Smooth muscle cell (in vitro differentiated cells): ENCODE measurements at regions not wholly inside any gene's neighbourhood (a gene's known extent, or its start where the extent isn't known, plus 50 kb on each side); places are given as distances from the start of the nearest gene placed in this dataset.

ENCODE experiments used
- DNase-seq: peaks from one replicate; lab custom pipeline; 2025; ENCODE audit not compliant: unreplicated experiment; lab: John Stamatoyannopoulos, UW
- H2AFZ ChIP-seq: fragments of 200-600 bp; sonication (generic); 2 replicates; pipeline ENCODE4 v1.6.0; 2016; ENCODE audit warnings: antibody characterized with exemption, low read depth, mild to moderate bottlenecking
- H3F3A ChIP-seq: fragments of 200-600 bp; sonication (generic); 2 replicates; pipeline ENCODE4 v1.6.0; 2017; ENCODE audit warnings: antibody characterized with exemption, low read depth
- H3K27ac ChIP-seq: fragments of 200-600 bp; sonication (generic); 2 replicates; pipeline ENCODE4 v1.5.1; 2016; ENCODE audit warnings: low read depth, mild to moderate bottlenecking
- H3K27me3 ChIP-seq: fragments of 200-600 bp; sonication (generic); 2 replicates; pipeline ENCODE4 v1.6.1; 2016; ENCODE audit warnings: low read depth, mild to moderate bottlenecking
- H3K36me3 ChIP-seq: fragments of 200-600 bp; sonication (generic); 2 replicates; pipeline ENCODE4 v1.5.1; 2016; ENCODE audit warnings: low read depth
- H3K4me1 ChIP-seq: fragments of 200-600 bp; sonication (generic); 2 replicates; pipeline ENCODE4 v1.5.1; 2016; ENCODE audit warnings: low read depth
- H3K4me2 ChIP-seq: fragments of 200-600 bp; sonication (generic); 2 replicates; pipeline ENCODE4 v1.6.0; 2016; ENCODE audit warnings: mild to moderate bottlenecking
- H3K4me3 ChIP-seq: fragments of 200-600 bp; sonication (generic); 2 replicates; pipeline ENCODE4 v1.5.1; 2016; ENCODE audit warnings: mild to moderate bottlenecking
- H3K79me2 ChIP-seq: fragments of 200-600 bp; sonication (generic); 2 replicates; pipeline ENCODE4 v1.6.0; 2016; ENCODE audit warnings: low read depth, mild to moderate bottlenecking
- H3K9ac ChIP-seq: fragments of 200-600 bp; sonication (generic); 2 replicates; pipeline ENCODE4 v1.6.0; 2016; ENCODE audit warnings: low read depth
- H3K9me3 ChIP-seq: fragments of 200-600 bp; sonication (generic); replicated peaks from 2 replicates; pipeline ENCODE4 v1.5.1; 2016; ENCODE audit warnings: low read depth
- H4K20me1 ChIP-seq: fragments of 200-600 bp; sonication (generic); 2 replicates; pipeline ENCODE4 v1.6.0; 2016; ENCODE audit warnings: low read depth
- CTCF ChIP-seq: fragments of 200-600 bp; sonication (generic); IDR thresholded peaks from 2 replicates; pipeline ENCODE4 v1.5.1; 2017; ENCODE audit warnings: borderline replicate concordance, mild to moderate bottlenecking, antibody characterized with exemption; ENCODE audit not compliant: insufficient read depth, poor library complexity, severe bottlenecking
- WGBS: methylation state at CpG from one replicate; pipeline ENCODE4 v1.1.7; 2016; ENCODE audit warnings: low lambda C conversion rate; 5-methylcytosine and 5-hydroxymethylcytosine counted together

- H4K20me1 ChIP-seq = no peaks in the 10 kb centered on the region
- no peak for TF ChIP-seq CTCF
- 88% methylated on average over 2 of the region's 2 CpGs for WGBS
- no peak for DNase-seq
- H3K79me2 ChIP-seq = no peaks in the 10 kb centered on the region
- H3K27ac ChIP-seq = peak overlapping the region; percentile 43
- H3K27me3 ChIP-seq = no peaks in the 10 kb centered on the region
- H3K4me2 ChIP-seq = peak overlapping the region; percentile 43
- no peak overlapping the region for H2AFZ ChIP-seq
- H3K4me1 ChIP-seq = no peaks in the 10 kb centered on the region
- no peaks in the 10 kb centered on the region for H3K36me3 ChIP-seq
- no peak overlapping the region for H3K9ac ChIP-seq
- H3F3A ChIP-seq = peaks cover 26% of the 10 kb centered on the region
- no peaks in the 10 kb centered on the region for H3K9me3 ChIP-seq
- H3K4me3 ChIP-seq = no peak overlapping the region
Observed at GRCh38 chr20:10928841-10929421, 255.1 kb upstream of the JAG1 start.

- Histone ChIP-seq H2AFZ (peak overlapping the region; percentile 10), H4K20me1 (no peaks in the 10 kb centered on the region), H3K4me1 (no peaks in the 10 kb centered on the region), H3K4me2 (peak overlapping the region; percentile 8), H3K27me3 (no peaks in the 10 kb centered on the region), H3K4me3 (no peak overlapping the region), H3K9me3 (no peaks in the 10 kb centered on the region), H3F3A (no peaks in the 10 kb centered on the region), H3K79me2 (no peaks in the 10 kb centered on the region), H3K27ac (no peak overlapping the region), H3K36me3 (no peaks in the 10 kb centered on the region), H3K9ac (no peak overlapping the region)
- no peak for TF ChIP-seq CTCF
- 81% methylated on average over 5 of the region's 5 CpGs for WGBS
- DNase-seq = no peak
Observed at GRCh38 chr20:10935658-10936402, 262.0 kb upstream of the JAG1 start.

GRCh38 chr20:10936786-10937185, 263.0 kb upstream of the JAG1 start:
- TF ChIP-seq CTCF = no peak
- no peak overlapping the region for H2AFZ ChIP-seq
- no peak overlapping the region for H3K4me3 ChIP-seq
- H3K27me3 ChIP-seq = no peaks in the 10 kb centered on the region
- no peaks in the 10 kb centered on the region for H4K20me1 ChIP-seq
- no peak for DNase-seq
- WGBS = 96% methylated on average over 2 of the region's 2 CpGs
- H3K79me2 ChIP-seq = no peaks in the 10 kb centered on the region
- no peaks in the 10 kb centered on the region for H3K9me3 ChIP-seq
- H3K36me3 ChIP-seq = no peaks in the 10 kb centered on the region
- H3K4me2 ChIP-seq = no peak overlapping the region
- no peaks in the 10 kb centered on the region for H3F3A ChIP-seq
- H3K27ac ChIP-seq = no peak overlapping the region
- H3K9ac ChIP-seq = no peak overlapping the region
- H3K4me1 ChIP-seq = no peaks in the 10 kb centered on the region

GRCh38 chr20:10939331-10939941, 265.6 kb upstream of the JAG1 start:
- no peaks in the 10 kb centered on the region for H3K79me2 ChIP-seq
- H3K4me3 ChIP-seq = no peak overlapping the region
- no peak for DNase-seq
- no peaks in the 10 kb centered on the region for H3K9me3 ChIP-seq
- no peak overlapping the region for H3K9ac ChIP-seq
- no peaks in the 10 kb centered on the region for H3K27me3 ChIP-seq
- H3K4me2 ChIP-seq = no peak overlapping the region
- no peaks in the 10 kb centered on the region for H4K20me1 ChIP-seq
- H3F3A ChIP-seq = no peaks in the 10 kb centered on the region
- no peak overlapping the region for H3K27ac ChIP-seq
- H2AFZ ChIP-seq = no peak overlapping the region
- WGBS = 89% methylated on average over 2 of the region's 2 CpGs
- TF ChIP-seq CTCF = no peak
- no peaks in the 10 kb centered on the region for H3K4me1 ChIP-seq
- no peaks in the 10 kb centered on the region for H3K36me3 ChIP-seq
